ENCODE measurements at regions not wholly inside any gene's neighbourhood (a gene's known extent, or its start where the extent isn't known, plus 50 kb on each side); places are given as distances from the start of the nearest gene placed in this dataset.

- no peak for DNase-seq (ENCODE audit: low read depth in 2 of 2, low spot score in 1 of 2)
Observed at GRCh38 chr17:77854759-77855745, 103.5 kb upstream of the TNRC6C start.

- no peak for DNase-seq (ENCODE audit: low read depth in 2 of 2, low spot score in 1 of 2)
Observed at GRCh38 chr17:77856551-77857305, 101.8 kb upstream of the TNRC6C start.

- DNase-seq (ENCODE audit: low read depth in 2 of 2, low spot score in 1 of 2) = no peak
Observed at GRCh38 chr17:77857306-77857555, 101.3 kb upstream of the TNRC6C start.

- no peak for DNase-seq (ENCODE audit: low read depth in 2 of 2, low spot score in 1 of 2)
Observed at GRCh38 chr17:77857613-77858012, 100.9 kb upstream of the TNRC6C start.

- no peak for DNase-seq (ENCODE audit: low read depth in 2 of 2, low spot score in 1 of 2)
Observed at GRCh38 chr17:77858291-77859034, 100.0 kb upstream of the TNRC6C start.

GRCh38 chr17:77859035-77859810, 99.3 kb upstream of the TNRC6C start:
- no peak for DNase-seq (ENCODE audit: low read depth in 2 of 2, low spot score in 1 of 2)

GRCh38 chr17:77861133-77861695, 97.3 kb upstream of the TNRC6C start:
- no peak for DNase-seq (ENCODE audit: low read depth in 2 of 2, low spot score in 1 of 2)

GRCh38 chr17:77861981-77862645, 96.4 kb upstream of the TNRC6C start:
- no peak for DNase-seq (ENCODE audit: low read depth in 2 of 2, low spot score in 1 of 2)

- no peak for DNase-seq (ENCODE audit: low read depth in 2 of 2, low spot score in 1 of 2)
Observed at GRCh38 chr17:77862890-77863813, 95.4 kb upstream of the TNRC6C start.

GRCh38 chr17:77863814-77864161, 94.7 kb upstream of the TNRC6C start:
- no peak for DNase-seq (ENCODE audit: low read depth in 2 of 2, low spot score in 1 of 2)

- DNase-seq (ENCODE audit: low read depth in 2 of 2, low spot score in 1 of 2) = no peak
Observed at GRCh38 chr17:77864234-77865111, 94.0 kb upstream of the TNRC6C start.

GRCh38 chr17:77865112-77865611, 93.3 kb upstream of the TNRC6C start:
- DNase-seq (ENCODE audit: low read depth in 2 of 2, low spot score in 1 of 2) = no peak

GRCh38 chr17:77865716-77866115, 92.8 kb upstream of the TNRC6C start:
- DNase-seq (ENCODE audit: low read depth in 2 of 2, low spot score in 1 of 2) = no peak

- DNase-seq (ENCODE audit: low read depth in 2 of 2, low spot score in 1 of 2) = no peak
Observed at GRCh38 chr17:77867308-77867781, 91.2 kb upstream of the TNRC6C start.

GRCh38 chr17:77867976-77868713, 90.4 kb upstream of the TNRC6C start:
- no peak for DNase-seq (ENCODE audit: low read depth in 2 of 2, low spot score in 1 of 2)

- no peak for DNase-seq (ENCODE audit: low read depth in 2 of 2, low spot score in 1 of 2)
Observed at GRCh38 chr17:77869041-77869599, 89.4 kb upstream of the TNRC6C start.

GRCh38 chr17:77869665-77870132, 88.8 kb upstream of the TNRC6C start:
- DNase-seq (ENCODE audit: low read depth in 2 of 2, low spot score in 1 of 2) = no peak
